ENCODE measurements at regions not wholly inside any gene's neighbourhood (a gene's known extent, or its start where the extent isn't known, plus 50 kb on each side); places are given as distances from the start of the nearest gene placed in this dataset.

DNA sequence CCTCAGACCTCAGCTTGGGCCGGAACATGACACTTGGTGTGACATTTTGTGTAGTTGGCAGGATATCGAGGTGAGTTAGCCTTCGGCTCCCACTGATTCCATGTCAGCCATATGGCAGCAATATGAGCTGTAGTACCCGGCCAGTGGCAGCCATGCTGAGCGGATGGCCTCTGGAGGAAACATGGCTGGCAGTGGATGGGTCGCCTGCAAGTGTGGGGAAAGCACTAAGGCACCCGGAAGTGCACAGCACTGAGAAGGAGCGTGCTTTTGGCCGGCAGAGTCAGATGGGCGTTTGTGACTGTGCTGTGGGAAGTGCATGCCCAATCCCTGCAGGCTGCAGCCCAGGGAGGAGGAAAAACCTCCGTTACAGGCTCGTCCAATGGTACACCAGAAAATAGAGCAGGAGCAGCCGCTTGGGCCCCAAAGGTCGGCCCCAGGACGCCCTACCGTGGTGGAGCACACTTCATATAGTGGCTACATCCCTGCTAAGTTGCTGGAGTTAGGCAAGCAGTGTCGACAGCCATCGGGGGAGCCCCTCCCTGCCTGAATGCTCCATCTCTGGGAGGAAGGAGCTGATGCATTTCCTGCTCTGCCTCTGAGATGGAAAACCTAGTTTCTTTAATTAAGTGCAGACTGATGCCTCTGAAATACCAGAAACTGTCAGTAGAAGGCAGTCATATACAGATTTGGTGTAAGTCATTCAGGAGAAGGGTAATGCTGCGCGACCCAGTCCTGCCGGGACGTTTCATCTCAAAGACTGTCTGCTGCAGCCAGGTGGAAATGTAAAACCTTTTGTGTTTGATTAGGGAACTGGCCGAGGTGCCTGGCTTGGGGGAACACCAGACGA lies 2185.8 kb upstream of the ACO1 start:
- H3K4me2 ChIP-seq (ENCODE audit: low read length): no peak overlapping the region
- no peaks in the 10 kb centered on the region for H4K20me1 ChIP-seq (ENCODE audit: control insufficient read depth, insufficient read depth, low read depth, low read length)
- no peaks in the 10 kb centered on the region for H3K79me2 ChIP-seq (ENCODE audit: control insufficient read depth, low read length)
- H3K4me3 ChIP-seq (ENCODE audit: low read length): no peak overlapping the region
- H3K9me2 ChIP-seq (replicated peaks; ENCODE audit: control insufficient read depth, low read length): no peaks in the 10 kb centered on the region
- H3K4me1 ChIP-seq (ENCODE audit: control insufficient read depth, low read length): no peaks in the 10 kb centered on the region
- no peaks in the 10 kb centered on the region for H3K36me3 ChIP-seq (ENCODE audit: control insufficient read depth, low read length)
- H3F3A ChIP-seq (ENCODE audit: control insufficient read depth, insufficient read depth): no peaks in the 10 kb centered on the region
- TF ChIP-seq EZH2phosphoT487 (IDR thresholded peaks at IDR 0.05; ENCODE audit: borderline replicate concordance, low read length): no peak
- H3K27ac ChIP-seq (ENCODE audit: low read depth, low read length): no peak overlapping the region
- H3K9me3 ChIP-seq (ENCODE audit: control insufficient read depth, insufficient read depth, low read length): peaks cover 9% of the 10 kb centered on the region; the same call in 1 of the 2 replicates
- H3K27me3 ChIP-seq (ENCODE audit: control insufficient read depth, low read length): no peaks in the 10 kb centered on the region

DNA sequence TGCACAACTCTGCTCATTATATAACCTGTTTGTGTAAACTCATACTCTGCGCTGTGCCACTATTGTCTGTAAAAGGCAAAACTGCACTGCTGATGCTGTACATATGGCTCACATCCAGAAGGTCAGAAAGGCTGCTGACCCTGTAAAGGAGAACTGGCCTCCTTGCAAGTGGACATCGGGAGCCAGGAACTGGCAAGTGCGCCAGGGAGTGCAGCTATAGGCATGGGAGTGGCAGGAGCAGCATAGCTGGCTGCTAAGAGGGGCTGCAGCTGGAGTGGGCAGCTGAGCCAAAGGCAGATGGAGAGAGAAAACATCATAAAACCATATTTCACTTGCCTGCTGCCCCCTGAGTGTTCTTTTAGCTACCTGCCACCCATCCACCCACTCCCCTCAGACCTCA lies 2183.4 kb upstream of the ACO1 start:
- H3K4me1 ChIP-seq (ENCODE audit: control insufficient read depth, low read length): no peaks in the 10 kb centered on the region
- no peaks in the 10 kb centered on the region for H3F3A ChIP-seq (ENCODE audit: control insufficient read depth, insufficient read depth)
- H3K27me3 ChIP-seq (ENCODE audit: control insufficient read depth, low read length): no peaks in the 10 kb centered on the region
- no peaks in the 10 kb centered on the region for H3K36me3 ChIP-seq (ENCODE audit: control insufficient read depth, low read length)
- TF ChIP-seq, protein P1, sequence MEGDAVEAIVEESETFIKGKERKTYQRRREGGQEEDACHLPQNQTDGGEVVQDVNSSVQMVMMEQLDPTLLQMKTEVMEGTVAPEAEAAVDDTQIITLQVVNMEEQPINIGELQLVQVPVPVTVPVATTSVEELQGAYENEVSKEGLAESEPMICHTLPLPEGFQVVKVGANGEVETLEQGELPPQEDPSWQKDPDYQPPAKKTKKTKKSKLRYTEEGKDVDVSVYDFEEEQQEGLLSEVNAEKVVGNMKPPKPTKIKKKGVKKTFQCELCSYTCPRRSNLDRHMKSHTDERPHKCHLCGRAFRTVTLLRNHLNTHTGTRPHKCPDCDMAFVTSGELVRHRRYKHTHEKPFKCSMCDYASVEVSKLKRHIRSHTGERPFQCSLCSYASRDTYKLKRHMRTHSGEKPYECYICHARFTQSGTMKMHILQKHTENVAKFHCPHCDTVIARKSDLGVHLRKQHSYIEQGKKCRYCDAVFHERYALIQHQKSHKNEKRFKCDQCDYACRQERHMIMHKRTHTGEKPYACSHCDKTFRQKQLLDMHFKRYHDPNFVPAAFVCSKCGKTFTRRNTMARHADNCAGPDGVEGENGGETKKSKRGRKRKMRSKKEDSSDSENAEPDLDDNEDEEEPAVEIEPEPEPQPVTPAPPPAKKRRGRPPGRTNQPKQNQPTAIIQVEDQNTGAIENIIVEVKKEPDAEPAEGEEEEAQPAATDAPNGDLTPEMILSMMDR (IDR thresholded peaks at IDR 0.05; ENCODE audit: low read depth, low read length, poor library complexity, severe bottlenecking): no peak
- no peak for TF ChIP-seq EZH2phosphoT487 (IDR thresholded peaks at IDR 0.05; ENCODE audit: borderline replicate concordance, low read length)
- peaks cover 9% of the 10 kb centered on the region; the same call in 1 of the 2 replicates for H3K9me3 ChIP-seq (ENCODE audit: control insufficient read depth, insufficient read depth, low read length)
- no peaks in the 10 kb centered on the region for H4K20me1 ChIP-seq (ENCODE audit: control insufficient read depth, insufficient read depth, low read depth, low read length)
- no peaks in the 10 kb centered on the region for H3K9me2 ChIP-seq (replicated peaks; ENCODE audit: control insufficient read depth, low read length)
- no peak overlapping the region for H3K27ac ChIP-seq (ENCODE audit: low read depth, low read length)
- no peaks in the 10 kb centered on the region for H3K79me2 ChIP-seq (ENCODE audit: control insufficient read depth, low read length)
- H3K4me2 ChIP-seq (ENCODE audit: low read length): no peak overlapping the region
- H3K4me3 ChIP-seq (ENCODE audit: low read length): no peak overlapping the region

DNA sequence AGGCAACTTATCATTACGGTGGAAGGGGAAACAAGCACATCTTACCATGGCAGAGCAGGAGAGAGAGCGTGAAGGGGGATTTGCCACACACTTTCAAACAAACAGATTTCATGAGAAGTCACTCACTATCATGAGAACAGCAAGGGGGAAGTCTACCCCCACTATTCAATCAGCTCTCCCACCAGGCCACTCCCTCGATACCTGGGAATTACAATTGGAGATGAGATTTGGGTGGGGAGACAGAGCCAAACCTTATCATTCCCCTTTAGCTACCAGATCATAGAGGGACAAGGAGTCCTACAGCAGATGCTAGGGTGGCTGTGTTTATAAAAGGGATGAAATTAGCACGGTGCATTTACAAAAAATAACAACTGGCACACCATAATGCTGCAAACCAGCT lies 2149.4 kb upstream of the ACO1 start:
- H3K79me2 ChIP-seq (ENCODE audit: control insufficient read depth, low read length): no peaks in the 10 kb centered on the region
- H3K27ac ChIP-seq (ENCODE audit: low read depth, low read length): no peak overlapping the region
- H3K27me3 ChIP-seq (ENCODE audit: control insufficient read depth, low read length): no peaks in the 10 kb centered on the region
- no peak overlapping the region for H3K4me3 ChIP-seq (ENCODE audit: low read length)
- no peaks in the 10 kb centered on the region for H3K9me2 ChIP-seq (replicated peaks; ENCODE audit: control insufficient read depth, low read length)
- no peaks in the 10 kb centered on the region for H3K4me1 ChIP-seq (ENCODE audit: control insufficient read depth, low read length)
- no peaks in the 10 kb centered on the region for H3F3A ChIP-seq (ENCODE audit: control insufficient read depth, insufficient read depth)
- H3K36me3 ChIP-seq (ENCODE audit: control insufficient read depth, low read length): no peaks in the 10 kb centered on the region
- H4K20me1 ChIP-seq (ENCODE audit: control insufficient read depth, insufficient read depth, low read depth, low read length): no peaks in the 10 kb centered on the region
- no peak overlapping the region for H3K4me2 ChIP-seq (ENCODE audit: low read length)
- H3K9me3 ChIP-seq (ENCODE audit: control insufficient read depth, insufficient read depth, low read length): no peaks in the 10 kb centered on the region
- TF ChIP-seq, protein P1 (IDR thresholded peaks at IDR 0.05; ENCODE audit: low read depth, low read length, poor library complexity, severe bottlenecking): no peak
- no peak for TF ChIP-seq EZH2phosphoT487 (IDR thresholded peaks at IDR 0.05; ENCODE audit: borderline replicate concordance, low read length)

DNA sequence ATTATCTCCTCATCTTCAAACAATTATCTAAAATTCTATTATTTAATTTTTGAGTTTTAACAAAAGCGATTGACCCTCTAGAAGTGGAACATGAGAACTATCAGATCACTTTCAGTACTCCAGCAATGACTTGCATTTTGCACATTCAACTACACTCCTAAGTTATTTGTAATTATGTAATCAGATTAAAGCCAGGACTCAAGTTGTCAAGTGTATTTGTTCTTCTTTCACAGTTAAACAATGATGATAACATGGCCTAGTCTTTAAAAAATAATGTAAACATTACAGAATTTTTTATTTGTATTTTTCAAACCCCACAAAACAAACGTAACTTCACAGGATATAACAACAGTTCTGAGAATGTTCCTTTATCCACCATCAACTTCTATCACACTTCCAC lies 2148.9 kb upstream of the ACO1 start:
- no peaks in the 10 kb centered on the region for H3K9me2 ChIP-seq (replicated peaks; ENCODE audit: control insufficient read depth, low read length)
- H4K20me1 ChIP-seq (ENCODE audit: control insufficient read depth, insufficient read depth, low read depth, low read length): no peaks in the 10 kb centered on the region
- H3K4me1 ChIP-seq (ENCODE audit: control insufficient read depth, low read length): no peaks in the 10 kb centered on the region
- no peaks in the 10 kb centered on the region for H3F3A ChIP-seq (ENCODE audit: control insufficient read depth, insufficient read depth)
- no peak overlapping the region for H3K27ac ChIP-seq (ENCODE audit: low read depth, low read length)
- H3K79me2 ChIP-seq (ENCODE audit: control insufficient read depth, low read length): no peaks in the 10 kb centered on the region
- H3K9me3 ChIP-seq (ENCODE audit: control insufficient read depth, insufficient read depth, low read length): no peaks in the 10 kb centered on the region
- H3K36me3 ChIP-seq (ENCODE audit: control insufficient read depth, low read length): no peaks in the 10 kb centered on the region
- TF ChIP-seq, protein P1 (IDR thresholded peaks at IDR 0.05; ENCODE audit: low read depth, low read length, poor library complexity, severe bottlenecking): no peak
- no peak for TF ChIP-seq EZH2phosphoT487 (IDR thresholded peaks at IDR 0.05; ENCODE audit: borderline replicate concordance, low read length)
- H3K27me3 ChIP-seq (ENCODE audit: control insufficient read depth, low read length): no peaks in the 10 kb centered on the region
- H3K4me3 ChIP-seq (ENCODE audit: low read length): no peak overlapping the region
- H3K4me2 ChIP-seq (ENCODE audit: low read length): no peak overlapping the region

Measured in DOHH2 (cell line).